GM12892 (cell line): ENCODE measurements at regions not wholly inside any gene's neighbourhood (a gene's known extent, or its start where the extent isn't known, plus 50 kb on each side); places are given as distances from the start of the nearest gene placed in this dataset.
A peak's percentile ranks its signal among the peaks of the same experiment; 100 is the strongest.

Experiments
- DNase-seq: peaks from one replicate; pipeline ENCODE4 v3.0.0; 2011; ENCODE audit not compliant: insufficient read length
- FAIRE-seq: peaks from 2 replicates; lab custom pipeline; 2011; peaks lifted over from hg19 to GRCh38; lab: Jason Lieb, UNC
- POLR2A ChIP-seq: IDR thresholded peaks from 2 replicates; pipeline ENCODE4 v1.6.1; 2011; ENCODE audit warnings: low read depth, low read length, control low read depth
- POLR2AphosphoS5 ChIP-seq: IDR thresholded peaks from 2 replicates; pipeline ENCODE4 v1.6.1; 2011; ENCODE audit warnings: low read depth, low read length, control low read depth
- TAF1 ChIP-seq: IDR thresholded peaks from 2 replicates; pipeline ENCODE4 v1.6.1; 2011; ENCODE audit warnings: low read depth, mild to moderate bottlenecking, control low read depth, low read length, borderline replicate concordance

- DNase-seq = no peak
Observed at GRCh38 chr16:63301349-63301748, 1265.1 kb upstream of the CDH8 start.

DNA sequence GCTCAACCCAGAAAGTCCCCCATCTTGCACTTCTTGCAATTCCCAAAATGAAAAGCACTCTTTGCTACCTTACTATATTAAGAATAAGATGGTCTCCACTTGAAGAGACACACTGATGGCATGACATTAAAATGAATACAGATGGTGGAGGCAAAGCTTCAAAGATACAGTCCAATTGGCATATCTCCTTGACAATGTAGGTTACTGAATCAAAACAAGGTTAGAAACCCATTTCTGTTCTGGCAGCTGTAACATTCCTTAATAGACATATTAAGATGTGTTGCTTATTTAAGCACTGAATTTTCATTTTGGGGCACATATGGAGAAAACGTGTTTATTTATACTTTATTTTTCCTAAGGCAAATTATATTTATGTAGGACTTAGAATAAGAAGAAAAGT, 1262.8 kb upstream of the CDH8 start:
- DNase-seq = no peak
- peak; percentile 44 for FAIRE-seq
- TF ChIP-seq POLR2AphosphoS5 (no peak), POLR2A (no peak), TAF1 (no peak)

More at GRCh38 chr16:63301349-63301748, 1265.1 kb upstream of the CDH8 start:
- TF ChIP-seq TAF1 (no peak), POLR2AphosphoS5 (no peak), POLR2A (no peak)
- no peak for FAIRE-seq

- no peak for TF ChIP-seq TAF1
- no peak for TF ChIP-seq POLR2A
- TF ChIP-seq POLR2AphosphoS5 = no peak
- FAIRE-seq = no peak
- DNase-seq = no peak
Observed at GRCh38 chr16:63292036-63292435, 1255.8 kb upstream of the CDH8 start.

GRCh38 chr16:63289834-63290460, 1253.7 kb upstream of the CDH8 start:
- TF ChIP-seq POLR2AphosphoS5 = no peak
- TF ChIP-seq POLR2A = no peak
- TF ChIP-seq TAF1 = no peak
- FAIRE-seq (no peak), DNase-seq (no peak)

- TF ChIP-seq POLR2AphosphoS5 = no peak
- TF ChIP-seq POLR2A = no peak
- TF ChIP-seq TAF1 = no peak
- no peak for DNase-seq
- no peak for FAIRE-seq
Observed at GRCh38 chr16:63287401-63287800, 1251.2 kb upstream of the CDH8 start.

GRCh38 chr16:63283721-63284120, 1247.5 kb upstream of the CDH8 start:
- no peak for FAIRE-seq
- TF ChIP-seq TAF1 (no peak), POLR2AphosphoS5 (no peak), POLR2A (no peak)
- no peak for DNase-seq

GRCh38 chr16:63244631-63245030, 1208.4 kb upstream of the CDH8 start:
- no peak for FAIRE-seq
- no peak for DNase-seq
- TF ChIP-seq TAF1 (no peak), POLR2AphosphoS5 (no peak), POLR2A (no peak)

GRCh38 chr16:63241497-63242028, 1205.3 kb upstream of the CDH8 start:
- TF ChIP-seq TAF1 (no peak), POLR2AphosphoS5 (no peak), POLR2A (no peak)
- no peak for DNase-seq
- FAIRE-seq = no peak

DNA sequence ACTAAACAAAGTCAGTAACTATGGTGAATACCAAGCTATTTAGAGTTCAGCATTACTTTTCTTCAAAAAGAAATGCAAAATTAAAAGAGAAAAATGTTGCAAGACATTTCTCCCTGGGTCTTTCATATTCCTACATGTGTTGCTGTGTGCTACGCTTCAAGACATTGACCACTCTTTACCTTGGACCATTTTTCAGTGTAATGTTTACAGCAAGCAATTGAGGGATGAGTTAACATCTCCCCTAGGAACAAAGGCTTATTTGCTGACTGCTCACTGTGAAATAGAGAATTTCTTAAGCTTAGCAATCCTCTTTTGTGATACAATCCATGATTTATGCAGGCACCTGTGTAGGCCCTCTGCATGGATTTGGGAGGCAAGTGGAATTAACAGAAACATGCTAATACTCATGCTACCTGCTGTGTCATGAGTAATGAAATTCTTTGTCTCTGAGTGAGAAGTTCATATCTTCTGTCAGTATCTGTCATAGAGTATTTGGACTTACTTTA, 1202.9 kb upstream of the CDH8 start:
- FAIRE-seq = no peak
- TF ChIP-seq POLR2AphosphoS5 (no peak), TAF1 (no peak), POLR2A (no peak)

DNA sequence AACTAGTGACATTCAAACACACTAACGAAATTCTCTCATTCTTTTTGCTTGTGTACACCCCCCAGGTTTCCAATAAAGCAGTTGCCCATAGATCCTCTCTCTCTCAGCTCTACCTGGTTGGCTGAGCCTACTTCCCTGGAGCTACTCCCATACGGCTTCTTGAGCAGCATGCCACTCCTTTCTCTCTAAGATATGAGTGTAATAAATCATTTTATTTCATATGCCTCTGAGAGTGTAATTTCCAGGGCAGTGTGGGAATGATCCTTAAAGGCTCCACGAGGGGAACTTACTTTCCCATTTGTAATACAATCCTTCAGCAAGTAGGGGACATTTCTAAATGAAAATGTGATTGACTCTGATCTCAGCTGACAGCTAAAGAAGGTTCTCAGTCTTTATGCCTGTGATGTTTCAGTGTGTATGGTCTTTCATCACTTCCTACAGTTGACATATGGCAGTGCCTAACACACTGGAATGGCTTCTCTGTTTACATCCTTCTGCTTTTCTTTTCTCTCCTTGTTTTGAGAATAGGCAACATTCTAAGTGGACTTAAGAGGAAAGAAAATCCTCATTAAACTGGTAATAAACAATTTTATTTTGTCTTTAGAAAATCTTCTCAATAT, 1194.3 kb upstream of the CDH8 start:
- DNase-seq (no peak), FAIRE-seq (no peak)
- TF ChIP-seq TAF1 (no peak), POLR2AphosphoS5 (no peak), POLR2A (no peak)

More for the DNA sequence above, 1202.9 kb upstream of the CDH8 start:
- no peak for DNase-seq

GRCh38 chr16:63228259-63228658, 1192.0 kb upstream of the CDH8 start:
- no peak for FAIRE-seq
- no peak for TF ChIP-seq TAF1
- TF ChIP-seq POLR2AphosphoS5 = no peak
- TF ChIP-seq POLR2A = no peak
- DNase-seq = no peak
